B cell (primary cell): ENCODE measurements at regions not wholly inside any gene's neighbourhood (a gene's known extent, or its start where the extent isn't known, plus 50 kb on each side); places are given as distances from the start of the nearest gene placed in this dataset.

Experiments used
- ATAC-seq: fragments of 200-7000 bp; cut with Tn5 transposase; one replicate; pipeline ENCODE4 v1.10.0; 2021; ENCODE audit warnings: low read depth, mild to moderate bottlenecking, moderate number of reproducible peaks, moderate library complexity
- CTCF ChIA-PET: fragments of 350-600 bp; sonication (Branson Sonifier 250); formaldehyde crosslinking; loops from one replicate; lab custom pipeline; 2021; ENCODE audit warnings: antibody characterized with exemption, inconsistent platforms; lab: Charles Lee
- POLR2A ChIA-PET: fragments of 350-600 bp; sonication (Branson Sonifier 250); formaldehyde crosslinking; loops from one replicate; lab custom pipeline; 2021; ENCODE audit warnings: antibody characterized with exemption; lab: Charles Lee
- DNase-seq: peaks from one replicate; pipeline ENCODE4 v3.0.0; 2013
- H2AFZ ChIP-seq: 2 replicates; pipeline ENCODE4 v1.6.1; 2012; ENCODE audit warnings: mild to moderate bottlenecking, low read depth, low read length; ENCODE audit not compliant: insufficient read depth, poor library complexity, severe bottlenecking
- H3K27ac ChIP-seq, 2 donors: 1 replicate in 1 of 2; 2 replicates in 1 of 2; pipeline ENCODE4 v1.5.1; 2012 to 2013; ENCODE audit warnings: low read length in 2 of 2, mild to moderate bottlenecking in 2 of 2, moderate library complexity in 1 of 2
- H3K27me3 ChIP-seq, 4 experiments: fragments of 200-600 bp in 1 of 4; sonication (generic) in 1 of 4; replicated peaks in 1 of 4; 1 replicate in 2 of 4; 2 replicates in 2 of 4; pipeline versions ENCODE4 v1.6.1 to v1.7.0; 2013 to 2016; ENCODE audit warnings: low read length in 3 of 4, mild to moderate bottlenecking in 2 of 4, mixed read lengths in 1 of 4, moderate library complexity in 1 of 4; ENCODE audit not compliant: insufficient read depth in 4 of 4, control insufficient read depth in 3 of 4; ENCODE audit errors: control extremely low read depth in 1 of 4
- H3K36me3 ChIP-seq, 2 experiments: replicated peaks in 1 of 2; 1 replicate in 1 of 2; 2 replicates in 1 of 2; pipeline versions ENCODE4 v1.6.1 to v1.7.1; 2013; ENCODE audit warnings: low read length in 1 of 2; ENCODE audit not compliant: insufficient read depth in 2 of 2, control insufficient read depth in 1 of 2; ENCODE audit errors: control extremely low read depth in 1 of 2, extremely low read depth in 1 of 2
- H3K4me1 ChIP-seq, 2 donors: fragments of 200-600 bp in 1 of 2; sonication (generic) in 1 of 2; 1 replicate in 1 of 2; 2 replicates in 1 of 2; pipeline versions ENCODE4 v1.5.1 to v1.6.1; 2013 to 2017; ENCODE audit warnings: low read length in 2 of 2; ENCODE audit not compliant: control insufficient read depth in 2 of 2, insufficient read depth in 2 of 2
- H3K4me2 ChIP-seq: replicated peaks from 2 replicates; pipeline ENCODE3; 2012; ENCODE audit warnings: mild to moderate bottlenecking, low read depth, low read length; ENCODE audit not compliant: poor library complexity, severe bottlenecking
- H3K4me3 ChIP-seq, 5 experiments: fragments of 200-600 bp in 1 of 5; sonication (generic) in 1 of 5; 1 replicate in 3 of 5; 2 replicates in 2 of 5; pipeline versions ENCODE4 v1.5.1 to v1.7.0; 2011 to 2016; ENCODE audit warnings: low read length in 4 of 5, mild to moderate bottlenecking in 4 of 5, low read depth in 2 of 5, control low read depth in 1 of 5, moderate library complexity in 1 of 5; ENCODE audit not compliant: insufficient read depth in 1 of 5; ENCODE audit errors: control extremely low read depth in 1 of 5, extremely low read depth in 1 of 5
- H3K79me2 ChIP-seq: fragments of 200-600 bp; sonication (generic); one replicate; pipeline ENCODE4 v1.6.0; 2016; ENCODE audit warnings: low read length; ENCODE audit not compliant: control insufficient read depth, insufficient read depth
- H3K9ac ChIP-seq: fragments of 200-600 bp; sonication (generic); 2 replicates; pipeline ENCODE4 v1.6.1; 2017; ENCODE audit warnings: mild to moderate bottlenecking, low read length, moderate library complexity
- H3K9me3 ChIP-seq, 3 donors: one replicate each; pipeline versions ENCODE4 v1.6.1 to v1.7.1; 2013; ENCODE audit warnings: low read length in 2 of 3; ENCODE audit not compliant: control insufficient read depth in 2 of 3, insufficient read depth in 1 of 3; ENCODE audit errors: control extremely low read depth in 1 of 3
- H4K20me1 ChIP-seq: 2 replicates; pipeline ENCODE4 v1.6.0; 2012; ENCODE audit warnings: mild to moderate bottlenecking, low read length; ENCODE audit not compliant: insufficient read depth, control insufficient read depth, poor library complexity, severe bottlenecking
- H3K27ac Mint-ChIP-seq: one replicate; pipeline ENCODE4 v1.8.0; 2021; ENCODE audit warnings: mixed read lengths
- H3K27me3 Mint-ChIP-seq: one replicate; pipeline ENCODE4 v1.8.0; 2021; ENCODE audit warnings: mixed read lengths
- H3K4me1 Mint-ChIP-seq: one replicate; pipeline ENCODE4 v1.8.0; 2021; ENCODE audit warnings: mixed read lengths
- H3K4me3 Mint-ChIP-seq: one replicate; pipeline ENCODE4 v1.8.0; 2021; ENCODE audit warnings: mixed read lengths
- H3K9me3 Mint-ChIP-seq: one replicate; pipeline ENCODE4 v1.8.0; 2022; ENCODE audit warnings: mixed read lengths; ENCODE audit not compliant: insufficient read depth
- CTCF ChIP-seq: fragments of 200-600 bp; IDR thresholded peaks from one replicate; pipeline ENCODE4 v1.8.0; 2022; ENCODE audit warnings: antibody characterized with exemption, mild to moderate bottlenecking
- EZH2 ChIP-seq: IDR thresholded peaks from 2 replicates; pipeline ENCODE4 v1.6.1; 2012; ENCODE audit warnings: borderline replicate concordance, low read depth, mild to moderate bottlenecking, moderate library complexity, low read length; ENCODE audit not compliant: insufficient read depth, poor library complexity, severe bottlenecking
- WGBS: methylation state at CpG from one replicate; pipeline ENCODE4 v1.1.5; 2013; ENCODE audit warnings: missing lambda C conversion rate; ENCODE audit not compliant: insufficient coverage; 5-methylcytosine and 5-hydroxymethylcytosine counted together
- intact Hi-C: fragments of 100-400 bp; cut with micrococcal nuclease; formaldehyde crosslinking; loops from one replicate; pipeline ENCODE4 v1.10.0; 2022

DNA sequence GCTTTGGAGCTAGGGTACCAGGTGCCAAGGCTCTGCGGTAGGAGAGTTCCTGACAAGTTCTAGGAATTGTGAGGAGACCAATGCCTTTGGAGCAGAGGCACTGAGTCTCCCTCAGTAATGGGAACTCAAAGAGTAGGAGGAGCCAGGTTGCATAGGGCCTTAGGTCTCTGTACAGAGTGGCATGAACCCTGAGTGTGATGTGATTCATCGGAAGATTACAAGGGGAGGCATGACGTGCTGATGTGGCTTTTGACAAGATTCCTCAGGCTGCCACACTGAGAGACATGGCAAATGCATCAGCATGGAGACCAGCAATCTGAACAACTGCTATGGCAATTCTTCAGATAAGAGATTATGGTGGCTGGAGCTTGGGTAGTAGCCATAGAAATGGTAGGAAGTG is 94.6 kb upstream of the SLC44A3 start:
- Mint-ChIP-seq H3K4me1 (peaks cover 17% of the 10 kb centered on the region), H3K27me3 (no peaks in the 10 kb centered on the region), H3K4me3 (no peak overlapping the region), H3K27ac (no peak overlapping the region), H3K9me3 (no peaks in the 10 kb centered on the region)
- Histone ChIP-seq H3K27me3 (no peaks in the 10 kb centered on the region), H3K9ac (no peak overlapping the region), H3K27ac (no peak overlapping the region), H3K79me2 (no peaks in the 10 kb centered on the region), H3K4me1 (peaks cover 10 to 13% of the 10 kb centered on the region in 2 donors), H3K4me3 (no peak overlapping the region), H3K4me2 (no peak overlapping the region), H3K9me3 (no peaks in the 10 kb centered on the region), H4K20me1 (no peaks in the 10 kb centered on the region), H3K36me3 (no peaks in the 10 kb centered on the region), H2AFZ (no peak overlapping the region)
- intact Hi-C loops, result loop anchor here (10.0 kb wide), 1 partner anchor 69 kb away; no protein-coding TSS in a partner anchor
- ATAC-seq (no peak), DNase-seq (no peak)
- 96% methylated on average over 3 of the region's 3 CpGs for WGBS
- CTCF ChIA-PET, result no interaction called here
- TF ChIP-seq CTCF, result no peak
- TF ChIP-seq EZH2, result no peak
- POLR2A ChIA-PET, result no interaction called here

GRCh38 chr1:94723894-94724293 is 96.3 kb upstream of the SLC44A3 start:
- no peaks in the 10 kb centered on the region for H3K36me3 ChIP-seq
- peaks cover 25% of the 10 kb centered on the region for H3K4me1 Mint-ChIP-seq
- intact Hi-C loops, result loop anchor here (10.0 kb wide), 1 partner anchor 71 kb away; no protein-coding TSS in a partner anchor
- no peak overlapping the region for H3K4me2 ChIP-seq
- ChIA-PET POLR2A (no interaction called here), CTCF (no interaction called here)
- H3K27me3 ChIP-seq, result no peaks in the 10 kb centered on the region
- H3K9me3 Mint-ChIP-seq, result no peaks in the 10 kb centered on the region
- no peak overlapping the region for H3K27ac ChIP-seq
- no peak overlapping the region for H3K27ac Mint-ChIP-seq
- no peaks in the 10 kb centered on the region for H3K79me2 ChIP-seq
- no peak overlapping the region for H3K4me3 ChIP-seq
- H3K4me1 ChIP-seq, result peaks cover 19 to 20% of the 10 kb centered on the region in 2 donors
- no peak for DNase-seq
- 93% methylated on average over 6 of the region's 6 CpGs for WGBS
- H3K9me3 ChIP-seq, result no peaks in the 10 kb centered on the region
- H4K20me1 ChIP-seq, result no peaks in the 10 kb centered on the region
- no peak for ATAC-seq
- H3K9ac ChIP-seq, result no peak overlapping the region
- no peak overlapping the region for H3K4me3 Mint-ChIP-seq
- no peaks in the 10 kb centered on the region for H3K27me3 Mint-ChIP-seq
- H2AFZ ChIP-seq, result no peak overlapping the region
- TF ChIP-seq EZH2 (no peak), CTCF (no peak)
